GM19395 (cell line): ENCODE measurements at regions not wholly inside any gene's neighbourhood (a gene's known extent, or its start where the extent isn't known, plus 50 kb on each side); places are given as distances from the start of the nearest gene placed in this dataset.

Experiments used
- ATAC-seq: cut with Tn5 transposase; IDR thresholded peaks from one replicate; pipeline ENCODE4 v1.9.1; 2021; ENCODE audit warnings: mild to moderate bottlenecking, moderate library complexity; ENCODE audit not compliant: unreplicated experiment

- no peak for ATAC-seq
Measured at GRCh38 chr1:201678264-201679101, 139.6 kb downstream of the NAV1 start.

- ATAC-seq = no peak
Measured at GRCh38 chr1:201681375-201681774, 142.4 kb downstream of the NAV1 start.

GRCh38 chr1:201682964-201683363, 144.0 kb downstream of the NAV1 start:
- ATAC-seq = no peak

- no peak for ATAC-seq
Measured at GRCh38 chr1:201683397-201683796, 144.5 kb downstream of the NAV1 start.

GRCh38 chr1:201685485-201685884, 143.5 kb upstream of the IPO9 start:
- ATAC-seq = no peak

GRCh38 chr1:201686714-201687455, 142.1 kb upstream of the IPO9 start:
- no peak for ATAC-seq

- ATAC-seq = no peak
Measured at GRCh38 chr1:201688514-201688913, 140.4 kb upstream of the IPO9 start.

- no peak for ATAC-seq
Measured at GRCh38 chr1:201689647-201690046, 139.3 kb upstream of the IPO9 start.

GRCh38 chr1:201690528-201690927, 138.4 kb upstream of the IPO9 start:
- no peak for ATAC-seq

GRCh38 chr1:201691716-201692554, 137.0 kb upstream of the IPO9 start:
- no peak for ATAC-seq

- no peak for ATAC-seq
Measured at GRCh38 chr1:201692555-201693394, 136.2 kb upstream of the IPO9 start.

GRCh38 chr1:201693890-201694607, 134.9 kb upstream of the IPO9 start:
- ATAC-seq = no peak

GRCh38 chr1:201694608-201695335, 134.2 kb upstream of the IPO9 start:
- ATAC-seq = no peak

GRCh38 chr1:201695607-201696006, 133.3 kb upstream of the IPO9 start:
- no peak for ATAC-seq

- ATAC-seq = no peak
Measured at GRCh38 chr1:201696217-201696761, 132.7 kb upstream of the IPO9 start.

- ATAC-seq = no peak
Measured at GRCh38 chr1:201697174-201697573, 131.8 kb upstream of the IPO9 start.

- ATAC-seq = no peak
Measured at GRCh38 chr1:201701831-201702230, 127.1 kb upstream of the IPO9 start.

GRCh38 chr1:201702936-201703335, 126.0 kb upstream of the IPO9 start:
- ATAC-seq = no peak
